ENCODE measurements at regions not wholly inside any gene's neighbourhood (a gene's known extent, or its start where the extent isn't known, plus 50 kb on each side); places are given as distances from the start of the nearest gene placed in this dataset.

DNA sequence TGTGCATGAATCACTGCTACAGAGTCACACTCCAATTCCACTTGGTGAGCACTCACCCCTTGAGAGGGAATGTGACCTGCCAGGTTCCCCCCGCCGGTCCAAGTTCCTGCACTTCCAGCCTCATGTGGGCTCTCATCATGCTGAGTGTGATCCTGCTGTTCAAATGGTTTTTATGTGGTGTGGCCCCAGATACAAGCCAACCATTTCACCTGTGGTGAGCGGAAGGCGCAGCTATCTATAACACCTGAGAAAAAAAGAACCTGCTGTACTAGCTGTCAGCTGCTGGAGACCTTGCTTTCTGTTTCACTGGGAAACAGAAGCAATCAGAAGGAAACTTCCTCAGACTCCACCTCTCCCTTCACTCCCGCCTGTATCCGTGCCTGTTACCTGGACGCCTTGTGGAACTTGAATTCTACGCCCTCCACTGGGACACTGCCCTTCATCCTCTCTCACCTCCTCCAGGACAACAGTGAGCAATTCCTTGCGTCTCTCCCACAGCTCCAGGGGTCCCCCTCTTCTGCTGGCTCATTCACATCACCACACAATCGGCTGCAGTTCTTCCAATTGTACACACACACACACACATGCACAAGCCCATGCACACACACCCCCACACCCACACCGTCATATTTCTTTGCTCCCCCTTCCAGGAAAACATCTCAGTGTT is 64.4 kb upstream of the RPL11 start:
- Histone ChIP-seq H3F3A (ENCODE audit: insufficient read depth) (peaks cover 10% of the 10 kb centered on the region), H3K36me3 (ENCODE audit: low read length) (no peaks in the 10 kb centered on the region), H3K27ac (ENCODE audit: low read depth, low read length) (no peak overlapping the region), H3K9ac (ENCODE audit: low read length) (no peak overlapping the region), H3K27me3 (ENCODE audit: low read length) (no peaks in the 10 kb centered on the region), H3K9me2 (replicated peaks; ENCODE audit: insufficient read depth, low read length) (no peaks in the 10 kb centered on the region), H3K9me3 (ENCODE audit: insufficient read depth, low read length) (no peaks in the 10 kb centered on the region), H3K4me2 (ENCODE audit: low read depth, low read length, poor library complexity, severe bottlenecking) (peak overlapping the region; percentile 13), H3K4me3 (ENCODE audit: insufficient read depth, low read length, poor library complexity, severe bottlenecking) (no peak overlapping the region), H2AFZ (ENCODE audit: low read depth, low read length, severe bottlenecking) (no peak overlapping the region), H3K79me2 (ENCODE audit: insufficient read depth, low read length) (no peaks in the 10 kb centered on the region), H4K20me1 (ENCODE audit: low read depth, low read length) (no peaks in the 10 kb centered on the region)
- no peak for TF ChIP-seq EZH2phosphoT487 (conservative IDR thresholded peaks at IDR 0.05; ENCODE audit: low read length)
- TF ChIP-seq, protein P1, sequence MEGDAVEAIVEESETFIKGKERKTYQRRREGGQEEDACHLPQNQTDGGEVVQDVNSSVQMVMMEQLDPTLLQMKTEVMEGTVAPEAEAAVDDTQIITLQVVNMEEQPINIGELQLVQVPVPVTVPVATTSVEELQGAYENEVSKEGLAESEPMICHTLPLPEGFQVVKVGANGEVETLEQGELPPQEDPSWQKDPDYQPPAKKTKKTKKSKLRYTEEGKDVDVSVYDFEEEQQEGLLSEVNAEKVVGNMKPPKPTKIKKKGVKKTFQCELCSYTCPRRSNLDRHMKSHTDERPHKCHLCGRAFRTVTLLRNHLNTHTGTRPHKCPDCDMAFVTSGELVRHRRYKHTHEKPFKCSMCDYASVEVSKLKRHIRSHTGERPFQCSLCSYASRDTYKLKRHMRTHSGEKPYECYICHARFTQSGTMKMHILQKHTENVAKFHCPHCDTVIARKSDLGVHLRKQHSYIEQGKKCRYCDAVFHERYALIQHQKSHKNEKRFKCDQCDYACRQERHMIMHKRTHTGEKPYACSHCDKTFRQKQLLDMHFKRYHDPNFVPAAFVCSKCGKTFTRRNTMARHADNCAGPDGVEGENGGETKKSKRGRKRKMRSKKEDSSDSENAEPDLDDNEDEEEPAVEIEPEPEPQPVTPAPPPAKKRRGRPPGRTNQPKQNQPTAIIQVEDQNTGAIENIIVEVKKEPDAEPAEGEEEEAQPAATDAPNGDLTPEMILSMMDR (IDR thresholded peaks at IDR 0.05; ENCODE audit: insufficient read depth, low read length, poor library complexity, severe bottlenecking) = no peak

DNA sequence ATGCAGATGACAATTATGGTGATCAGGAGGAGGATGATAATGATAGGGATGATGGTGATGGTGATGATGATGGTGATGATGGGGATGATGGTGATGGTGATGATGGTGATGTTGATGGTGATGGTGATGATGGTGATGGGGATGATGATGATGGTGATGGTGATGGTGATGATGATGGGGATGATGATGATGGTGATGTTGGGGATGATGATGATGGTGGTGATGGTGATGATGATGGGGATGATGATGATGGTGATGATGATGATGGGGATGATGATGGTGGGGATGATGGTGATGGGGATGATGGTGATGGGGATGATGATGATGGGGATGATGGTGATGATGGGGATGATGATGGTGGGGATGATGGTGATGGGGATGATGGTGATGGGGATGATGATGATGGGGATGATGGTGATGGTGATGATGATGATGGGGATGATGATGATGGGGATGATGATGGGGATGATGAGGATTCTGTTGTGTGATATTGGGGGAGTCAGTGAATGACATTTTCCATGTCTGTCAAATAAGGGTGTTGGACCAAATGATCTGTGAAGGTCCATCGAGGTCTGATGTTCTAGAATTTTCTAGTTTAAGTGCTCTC is 65.6 kb upstream of the RPL11 start:
- Histone ChIP-seq H3K4me2 (ENCODE audit: low read depth, low read length, poor library complexity, severe bottlenecking) (no peak overlapping the region), H3F3A (ENCODE audit: insufficient read depth) (peaks cover 10% of the 10 kb centered on the region), H2AFZ (ENCODE audit: low read depth, low read length, severe bottlenecking) (no peak overlapping the region), H3K4me3 (ENCODE audit: insufficient read depth, low read length, poor library complexity, severe bottlenecking) (no peak overlapping the region), H3K36me3 (ENCODE audit: low read length) (no peaks in the 10 kb centered on the region), H3K9ac (ENCODE audit: low read length) (no peak overlapping the region), H3K9me3 (ENCODE audit: insufficient read depth, low read length) (no peaks in the 10 kb centered on the region), H3K27ac (ENCODE audit: low read depth, low read length) (no peak overlapping the region), H3K9me2 (replicated peaks; ENCODE audit: insufficient read depth, low read length) (no peaks in the 10 kb centered on the region), H3K79me2 (ENCODE audit: insufficient read depth, low read length) (no peaks in the 10 kb centered on the region), H3K27me3 (ENCODE audit: low read length) (no peaks in the 10 kb centered on the region), H4K20me1 (ENCODE audit: low read depth, low read length) (no peaks in the 10 kb centered on the region)
- TF ChIP-seq EZH2phosphoT487 (conservative IDR thresholded peaks at IDR 0.05; ENCODE audit: low read length) = no peak
- TF ChIP-seq, protein P1 (IDR thresholded peaks at IDR 0.05; ENCODE audit: insufficient read depth, low read length, poor library complexity, severe bottlenecking) = no peak

DNA sequence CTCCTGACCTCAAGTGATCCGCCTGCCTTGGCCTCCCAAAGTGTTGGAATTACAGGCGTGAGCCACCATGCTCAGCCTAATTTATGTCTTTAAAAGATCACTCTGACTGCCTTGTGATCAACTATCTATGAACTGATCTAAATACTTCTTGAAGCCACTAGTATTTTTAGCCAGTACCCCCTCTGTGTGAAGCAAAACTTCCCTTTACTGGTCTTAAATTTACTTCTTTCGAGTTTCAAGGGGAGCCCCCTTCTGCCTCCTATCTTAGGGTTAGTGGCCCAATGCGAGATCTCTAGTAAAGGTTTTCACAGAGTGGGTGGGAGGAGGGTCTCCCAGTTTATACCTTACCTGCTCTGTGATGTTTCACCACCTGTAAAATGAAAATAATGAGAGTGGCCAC is 66.1 kb upstream of the RPL11 start:
- no peaks in the 10 kb centered on the region for H3K9me3 ChIP-seq (ENCODE audit: insufficient read depth, low read length)
- H3K4me3 ChIP-seq (ENCODE audit: insufficient read depth, low read length, poor library complexity, severe bottlenecking) = no peak overlapping the region
- H3K9ac ChIP-seq (ENCODE audit: low read length) = no peak overlapping the region
- H3K27ac ChIP-seq (ENCODE audit: low read depth, low read length) = no peak overlapping the region
- no peaks in the 10 kb centered on the region for H3K36me3 ChIP-seq (ENCODE audit: low read length)
- H3F3A ChIP-seq (ENCODE audit: insufficient read depth) = peaks cover 10% of the 10 kb centered on the region
- TF ChIP-seq EZH2phosphoT487 (conservative IDR thresholded peaks at IDR 0.05; ENCODE audit: low read length) = no peak
- H2AFZ ChIP-seq (ENCODE audit: low read depth, low read length, severe bottlenecking) = no peak overlapping the region
- no peaks in the 10 kb centered on the region for H3K27me3 ChIP-seq (ENCODE audit: low read length)
- H3K79me2 ChIP-seq (ENCODE audit: insufficient read depth, low read length) = no peaks in the 10 kb centered on the region
- H3K4me2 ChIP-seq (ENCODE audit: low read depth, low read length, poor library complexity, severe bottlenecking) = no peak overlapping the region
- H3K9me2 ChIP-seq (replicated peaks; ENCODE audit: insufficient read depth, low read length) = no peaks in the 10 kb centered on the region
- H4K20me1 ChIP-seq (ENCODE audit: low read depth, low read length) = no peaks in the 10 kb centered on the region

DNA sequence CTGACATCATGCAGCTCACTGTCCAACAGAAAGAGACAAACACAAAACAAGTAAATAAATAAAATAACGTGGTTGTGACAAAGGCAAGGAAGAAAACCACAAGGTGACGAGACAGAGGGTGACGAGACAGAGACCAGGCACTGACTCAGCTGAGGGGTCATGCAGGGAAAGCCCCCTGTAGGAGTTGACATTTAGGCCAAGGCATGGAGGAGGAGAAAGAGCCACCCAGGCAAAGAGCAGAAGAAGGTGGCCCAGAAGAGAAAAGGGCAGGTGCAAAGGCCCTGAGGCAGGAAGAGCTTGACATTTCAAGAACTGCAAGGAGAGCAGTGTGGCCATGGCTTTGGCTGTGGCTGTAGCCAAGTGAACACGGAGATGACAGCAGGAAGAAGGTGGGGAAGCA is 65.1 kb upstream of the ID3 start:
- H3K4me2 ChIP-seq (ENCODE audit: low read depth, low read length, poor library complexity, severe bottlenecking) = no peak overlapping the region
- no peaks in the 10 kb centered on the region for H3K9me3 ChIP-seq (ENCODE audit: insufficient read depth, low read length)
- no peaks in the 10 kb centered on the region for H3K36me3 ChIP-seq (ENCODE audit: low read length)
- H3K27me3 ChIP-seq (ENCODE audit: low read length) = no peaks in the 10 kb centered on the region
- no peaks in the 10 kb centered on the region for H4K20me1 ChIP-seq (ENCODE audit: low read depth, low read length)
- TF ChIP-seq, protein P1 (IDR thresholded peaks at IDR 0.05; ENCODE audit: insufficient read depth, low read length, poor library complexity, severe bottlenecking) = no peak
- no peak for TF ChIP-seq EZH2phosphoT487 (conservative IDR thresholded peaks at IDR 0.05; ENCODE audit: low read length)
- no peak overlapping the region for H3K9ac ChIP-seq (ENCODE audit: low read length)
- no peak overlapping the region for H2AFZ ChIP-seq (ENCODE audit: low read depth, low read length, severe bottlenecking)
- no peak overlapping the region for H3K4me3 ChIP-seq (ENCODE audit: insufficient read depth, low read length, poor library complexity, severe bottlenecking)
- H3K79me2 ChIP-seq (ENCODE audit: insufficient read depth, low read length) = no peaks in the 10 kb centered on the region
- H3K27ac ChIP-seq (ENCODE audit: low read depth, low read length) = no peak overlapping the region
- no peaks in the 10 kb centered on the region for H3K9me2 ChIP-seq (replicated peaks; ENCODE audit: insufficient read depth, low read length)
- peaks cover 14% of the 10 kb centered on the region for H3F3A ChIP-seq (ENCODE audit: insufficient read depth)

All from SU-DHL-6 (cell line).